Testis (tissue), 2 donors: ENCODE measurements at regions not wholly inside any gene's neighbourhood (a gene's known extent, or its start where the extent isn't known, plus 50 kb on each side); places are given as distances from the start of the nearest gene placed in this dataset.

ENCODE experiments used
- CTCF ChIP-seq, 3 experiments: fragments of 450-650 bp in 2 of 3; fragments of 200-600 bp in 1 of 3; sonication (generic) in 1 of 3; IDR thresholded peaks; one replicate each; pipeline ENCODE4 v1.5.1; 2016 to 2019; ENCODE audit warnings: antibody characterized with exemption in 3 of 3, mild to moderate bottlenecking in 2 of 3, moderate library complexity in 1 of 3
- POLR2A ChIP-seq: fragments of 450-650 bp; IDR thresholded peaks from one replicate; pipeline ENCODE4 v1.6.1; 2017; ENCODE audit warnings: antibody characterized with exemption, mild to moderate bottlenecking, moderate library complexity

GRCh38 chr22:23446796-23447350, 133.2 kb downstream of the IGLL1 start:
- no peak for TF ChIP-seq CTCF (IDR thresholded peaks at IDR 0.05)
- no peak for TF ChIP-seq POLR2A
